ENCODE measurements at regions not wholly inside any gene's neighbourhood (a gene's known extent, or its start where the extent isn't known, plus 50 kb on each side); places are given as distances from the start of the nearest gene placed in this dataset.

DNA sequence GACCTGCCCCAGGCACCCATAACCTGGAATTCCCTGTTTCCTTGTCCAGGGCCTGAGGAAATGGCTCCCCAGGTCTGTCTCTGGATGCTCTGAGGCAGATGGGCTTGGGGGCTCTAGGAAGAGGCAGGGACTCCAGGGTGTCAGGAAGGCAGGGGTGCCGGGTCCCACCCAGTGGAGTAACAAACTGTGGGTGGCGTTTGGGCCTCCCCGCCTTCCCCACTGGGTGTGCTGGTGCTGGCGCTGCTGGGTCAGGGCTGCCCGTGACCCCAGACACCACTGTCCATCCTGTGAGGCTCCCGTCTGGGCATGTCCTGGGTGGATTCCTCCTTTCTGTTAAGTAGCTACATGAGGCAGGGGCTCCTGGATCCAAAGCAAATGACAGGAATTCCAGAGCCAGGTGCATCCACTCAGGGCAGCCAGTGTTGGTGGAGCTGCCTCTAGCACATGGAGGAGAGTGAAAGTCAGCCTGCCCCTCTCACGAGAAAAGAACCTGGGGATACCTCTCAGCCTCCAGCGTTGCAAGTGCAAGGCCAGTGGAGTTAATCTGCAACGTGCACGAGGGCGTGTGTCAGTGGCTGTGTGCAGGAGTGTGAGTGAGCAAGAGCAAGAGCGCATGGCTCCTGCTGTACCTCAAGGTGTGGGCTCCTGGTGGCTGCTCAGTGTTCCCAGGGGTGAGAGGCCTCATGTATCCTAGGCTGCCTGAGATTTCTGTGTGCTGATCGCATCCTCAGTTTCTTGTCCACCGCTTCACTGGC is 403.1 kb downstream of the TMEM121 start:
- Histone ChIP-seq H3K27me3 (peaks cover 0 to 10% (median 0%) of the 10 kb centered on the region in 4 donors), H3K9me3 (peaks cover 0 to under 1% (median 0%) of the 10 kb centered on the region in 3 donors), H3K4me1 (no peaks in the 10 kb centered on the region), H3K4me3 (no peak overlapping the region), H3K36me3 (no peaks in the 10 kb centered on the region), H3K27ac (no peak overlapping the region)
- no peak for DNase-seq
- intact Hi-C loops (cut with DNase I): no loop called here
- TF ChIP-seq, protein P1, sequence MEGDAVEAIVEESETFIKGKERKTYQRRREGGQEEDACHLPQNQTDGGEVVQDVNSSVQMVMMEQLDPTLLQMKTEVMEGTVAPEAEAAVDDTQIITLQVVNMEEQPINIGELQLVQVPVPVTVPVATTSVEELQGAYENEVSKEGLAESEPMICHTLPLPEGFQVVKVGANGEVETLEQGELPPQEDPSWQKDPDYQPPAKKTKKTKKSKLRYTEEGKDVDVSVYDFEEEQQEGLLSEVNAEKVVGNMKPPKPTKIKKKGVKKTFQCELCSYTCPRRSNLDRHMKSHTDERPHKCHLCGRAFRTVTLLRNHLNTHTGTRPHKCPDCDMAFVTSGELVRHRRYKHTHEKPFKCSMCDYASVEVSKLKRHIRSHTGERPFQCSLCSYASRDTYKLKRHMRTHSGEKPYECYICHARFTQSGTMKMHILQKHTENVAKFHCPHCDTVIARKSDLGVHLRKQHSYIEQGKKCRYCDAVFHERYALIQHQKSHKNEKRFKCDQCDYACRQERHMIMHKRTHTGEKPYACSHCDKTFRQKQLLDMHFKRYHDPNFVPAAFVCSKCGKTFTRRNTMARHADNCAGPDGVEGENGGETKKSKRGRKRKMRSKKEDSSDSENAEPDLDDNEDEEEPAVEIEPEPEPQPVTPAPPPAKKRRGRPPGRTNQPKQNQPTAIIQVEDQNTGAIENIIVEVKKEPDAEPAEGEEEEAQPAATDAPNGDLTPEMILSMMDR (IDR thresholded peaks at IDR 0.05): no peak
- TF ChIP-seq POLR2A (IDR thresholded peaks at IDR 0.05): no peak
- 74 to 81% methylated on average over 4 to 6 of the region's 14 CpGs for WGBS, 2 donors

DNA sequence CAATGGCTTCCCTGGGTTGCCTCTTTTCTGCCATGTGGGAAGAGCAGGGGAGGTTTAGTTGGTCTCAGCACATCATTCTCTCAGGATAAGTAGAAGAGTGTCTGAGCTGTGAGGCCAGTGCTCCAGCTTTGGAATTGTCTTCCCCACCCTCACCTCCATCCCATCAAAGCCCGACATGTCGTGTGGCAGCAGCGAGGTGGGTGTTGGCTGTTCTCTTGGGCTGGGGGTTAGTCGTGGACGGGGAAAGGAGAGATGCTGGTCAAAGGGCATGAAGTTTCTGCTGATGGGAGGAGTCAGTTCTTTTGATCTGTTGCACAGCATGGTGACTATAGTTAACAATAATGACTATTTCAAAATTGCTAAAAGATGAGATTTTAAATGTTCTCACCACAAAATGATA is 404.2 kb downstream of the TMEM121 start:
- 87% methylated on average over 5 of the region's 5 CpGs; no CpG with 5 or more reads in 1 of the 2 donors for WGBS, 2 donors
- Histone ChIP-seq H3K27me3 (peaks cover 0 to 10% (median 0%) of the 10 kb centered on the region in 4 donors), H3K36me3 (no peaks in the 10 kb centered on the region), H3K27ac (no peak overlapping the region), H3K4me3 (no peak overlapping the region), H3K4me1 (no peaks in the 10 kb centered on the region), H3K9me3 (no peaks in the 10 kb centered on the region)
- no peak for DNase-seq
- intact Hi-C loops (cut with DNase I): no loop called here
- TF ChIP-seq, protein P1 (IDR thresholded peaks at IDR 0.05): no peak

DNA sequence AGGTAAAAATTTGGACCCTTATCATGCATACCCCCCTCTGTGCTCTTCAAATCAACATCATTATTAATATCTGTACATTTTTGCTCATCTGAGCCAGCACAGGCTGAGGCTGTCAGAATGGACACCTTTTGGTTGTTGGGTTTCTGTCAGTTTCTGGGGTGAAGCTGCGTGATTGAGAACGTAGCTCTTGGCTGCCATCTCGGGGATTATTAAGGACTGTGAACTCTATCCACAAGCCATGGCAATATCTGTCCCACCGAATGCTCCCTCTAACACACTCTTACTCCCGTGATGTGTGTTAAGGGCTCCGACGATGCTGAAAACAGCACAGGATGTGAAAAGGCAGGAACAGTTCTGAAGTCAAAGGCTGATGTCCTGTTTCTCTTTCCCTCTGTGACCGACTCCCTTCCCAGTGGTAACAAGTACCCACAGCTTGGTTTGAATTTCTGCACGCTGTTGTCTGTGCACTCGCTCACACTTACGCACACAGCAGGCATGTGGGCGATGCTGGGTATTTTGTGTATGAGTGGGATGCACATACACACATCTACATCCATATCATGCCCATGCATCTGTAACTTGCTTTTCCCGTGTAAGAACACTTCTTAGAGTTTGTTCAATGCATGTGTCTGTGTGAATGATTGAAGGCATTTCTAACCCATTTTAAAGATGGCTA is 405.6 kb downstream of the TMEM121 start:
- no peak overlapping the region for H3K27ac ChIP-seq
- no peak overlapping the region for H3K4me3 ChIP-seq
- no peaks in the 10 kb centered on the region for H3K36me3 ChIP-seq
- H3K27me3 ChIP-seq: peaks cover 0 to 10% (median 0%) of the 10 kb centered on the region in 4 donors
- no peaks in the 10 kb centered on the region for H3K4me1 ChIP-seq
- DNase-seq: no peak
- H3K9me3 ChIP-seq: no peaks in the 10 kb centered on the region
- WGBS, 2 donors: 57 to 61% methylated on average over 13 of the region's 13 CpGs
- TF ChIP-seq POLR2A (IDR thresholded peaks at IDR 0.05): no peak
- TF ChIP-seq, protein P1 (IDR thresholded peaks at IDR 0.05): no peak
- intact Hi-C loops (cut with DNase I): no loop called here

DNA sequence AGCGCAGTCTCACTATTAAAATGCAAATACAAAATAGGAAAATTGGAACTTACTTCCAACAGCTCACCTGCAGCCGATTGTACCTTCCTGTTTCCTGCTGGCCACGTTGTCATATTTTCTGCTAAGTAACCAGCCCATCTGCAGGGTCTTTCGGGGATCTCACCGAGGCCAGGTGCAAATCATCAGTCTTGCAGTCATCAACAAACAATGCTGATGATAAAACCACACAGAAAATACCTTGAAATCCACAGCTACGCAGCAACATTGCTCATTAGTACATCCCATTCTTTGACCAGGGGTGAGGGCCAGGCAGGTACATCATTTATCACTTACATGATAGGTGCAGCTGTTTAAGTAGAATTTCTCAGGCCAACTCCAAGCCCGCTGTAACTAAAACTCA is 406.9 kb downstream of the TMEM121 start:
- 63 to 67% methylated on average over 7 of the region's 7 CpGs for WGBS, 2 donors
- intact Hi-C loops (cut with DNase I): no loop called here

More for the DNA sequence above, 406.9 kb downstream of the TMEM121 start:
- Histone ChIP-seq H3K27me3 (peaks cover 0 to 10% (median 0%) of the 10 kb centered on the region in 4 donors), H3K27ac (no peak overlapping the region), H3K4me3 (no peak overlapping the region), H3K4me1 (no peaks in the 10 kb centered on the region), H3K9me3 (peaks cover 0 to 7% (median 0%) of the 10 kb centered on the region in 3 donors), H3K36me3 (no peaks in the 10 kb centered on the region)
- DNase-seq: no peak
- TF ChIP-seq, protein P1 (IDR thresholded peaks at IDR 0.05): no peak
- no peak for TF ChIP-seq POLR2A (IDR thresholded peaks at IDR 0.05)
